HepG2 (cell line): ENCODE measurements at regions not wholly inside any gene's neighbourhood (a gene's known extent, or its start where the extent isn't known, plus 50 kb on each side); places are given as distances from the start of the nearest gene placed in this dataset.

ENCODE experiments used
- ATAC-seq: fragments of 200-7000 bp; cut with Tn5 transposase; 3 replicates; pipeline ENCODE4 v1.9.1; 2020; ENCODE audit warnings: mild to moderate bottlenecking, moderate library complexity
- BruUV-seq: library from RNA; stranded (reverse); fragments of 400-500 nt; replicated peaks from 2 replicates; lab custom pipeline; 2021; lab: Mats Ljungman, UMichigan
- CTCF ChIA-PET: fragments of 300-600 bp; formaldehyde crosslinking; extraction: SDS; loops from one replicate; lab custom pipeline; 2021; ENCODE audit warnings: low total read pairs, inconsistent platforms, low intra/inter-chr PET ratio; lab: Yijun Ruan, JAX
- POLR2A ChIA-PET: fragments of 350-600 bp; sonication (Branson Sonifier 250); formaldehyde crosslinking; loops from one replicate; lab custom pipeline; 2020; ENCODE audit warnings: antibody characterized with exemption, inconsistent platforms; lab: Yijun Ruan, JAX
- DNase-seq: peaks from one replicate; pipeline ENCODE4 v3.0.0-alpha.2; 2015; ENCODE audit warnings: low spot score
- FAIRE-seq: peaks from 3 replicates; lab custom pipeline; 2011; peaks lifted over from hg19 to GRCh38; lab: Jason Lieb, UNC
- H2AFZ ChIP-seq: one replicate; pipeline ENCODE4 v1.6.1; 2011; ENCODE audit warnings: low read length, inconsistent platforms
- H3K27ac ChIP-seq: fragments of 300-600 bp; 3 replicates; pipeline ENCODE4 v1.8.0; 2011; ENCODE audit warnings: mixed run types, mild to moderate bottlenecking, mixed read lengths, low read length, inconsistent platforms; ENCODE audit not compliant: insufficient read depth; ENCODE audit errors: extremely low read length
- H3K27me3 ChIP-seq, 2 experiments: fragments of 200-600 bp in 1 of 2; 2 replicates in 1 of 2; 3 replicates in 1 of 2; pipeline versions ENCODE4 v1.6.0 to v1.8.0; 2011; ENCODE audit warnings: low read length in 2 of 2, mild to moderate bottlenecking in 2 of 2, moderate library complexity in 2 of 2, inconsistent platforms in 1 of 2; ENCODE audit not compliant: insufficient read depth in 2 of 2, control insufficient read depth in 1 of 2
- H3K36me3 ChIP-seq, 2 experiments: fragments of 200-600 bp in 1 of 2; replicated peaks in 1 of 2; 2 replicates in 1 of 2; 3 replicates in 1 of 2; pipeline versions ENCODE4 v1.5.1 to v1.8.0; 2011; ENCODE audit warnings: low read length in 2 of 2, inconsistent platforms in 1 of 2; ENCODE audit not compliant: insufficient read depth in 2 of 2, control insufficient read depth in 1 of 2
- H3K4me1 ChIP-seq: 2 replicates; pipeline ENCODE4 v1.5.1; 2012; ENCODE audit warnings: low read length, inconsistent platforms; ENCODE audit not compliant: insufficient read depth
- H3K4me2 ChIP-seq: 2 replicates; pipeline ENCODE4 v1.6.0; 2011; ENCODE audit warnings: low read depth, low read length, inconsistent platforms
- H3K4me3 ChIP-seq, 3 experiments: fragments of 200-600 bp in 1 of 3; sonication (generic), shearing (Covaris generic) in 1 of 3; replicated peaks in 1 of 3; 2 replicates each; pipeline ENCODE4 v1.5.1; 2011 to 2016; ENCODE audit warnings: low read length in 3 of 3, inconsistent platforms in 2 of 3, low read depth in 2 of 3, mild to moderate bottlenecking in 2 of 3, control low read depth in 1 of 3, mixed read lengths in 1 of 3; ENCODE audit not compliant: insufficient read depth in 1 of 3
- H3K79me2 ChIP-seq: one replicate; pipeline ENCODE4 v1.6.1; 2011; ENCODE audit warnings: low read length, inconsistent platforms; ENCODE audit not compliant: insufficient read depth
- H3K9ac ChIP-seq: 2 replicates; pipeline ENCODE4 v1.6.0; 2011; ENCODE audit warnings: mild to moderate bottlenecking, low read depth, low read length, inconsistent platforms; ENCODE audit not compliant: insufficient read depth
- H3K9me3 ChIP-seq: 2 replicates; pipeline ENCODE4 v1.5.1; 2012; ENCODE audit warnings: mild to moderate bottlenecking, low read length
- H4K20me1 ChIP-seq: 2 replicates; pipeline ENCODE4 v1.6.0; 2011; ENCODE audit warnings: inconsistent platforms, mild to moderate bottlenecking, low read length, moderate library complexity; ENCODE audit not compliant: insufficient read depth
- AHR ChIP-seq: IDR thresholded peaks from 2 replicates; pipeline ENCODE4 v1.6.1; 2018; ENCODE audit warnings: missing genetic modification reagents, missing compliant biosample characterization
- ARNTL ChIP-seq: sonication (generic); formaldehyde crosslinking; IDR thresholded peaks from 2 replicates; pipeline ENCODE4 v1.4.0; 2020; ENCODE audit warnings: mild to moderate bottlenecking, missing genetic modification reagents
- DRAP1 ChIP-seq: IDR thresholded peaks from 2 replicates; pipeline ENCODE4 v1.6.1; 2016; ENCODE audit warnings: missing genetic modification reagents, missing compliant biosample characterization
- FOXJ3 ChIP-seq: sonication (generic); formaldehyde crosslinking; IDR thresholded peaks from 2 replicates; pipeline ENCODE4 v1.4.0; 2020; ENCODE audit warnings: missing genetic modification reagents, mild to moderate bottlenecking, borderline replicate concordance
- GATAD2A ChIP-seq: IDR thresholded peaks from 2 replicates; pipeline ENCODE4 v1.6.1; 2016
- GMEB2 ChIP-seq: IDR thresholded peaks from 2 replicates; pipeline ENCODE4 v1.6.1; 2016; ENCODE audit warnings: missing biosample characterization, missing genetic modification reagents, low read depth
- GZF1 ChIP-seq: sonication (generic); formaldehyde crosslinking; IDR thresholded peaks from 2 replicates; pipeline ENCODE4 v1.5.1; 2020; ENCODE audit warnings: mild to moderate bottlenecking, missing genetic modification reagents
- MAX ChIP-seq: IDR thresholded peaks from 2 replicates; pipeline ENCODE4 v1.6.1; 2012; ENCODE audit warnings: inconsistent platforms
- NR2F6 ChIP-seq, 2 experiments: IDR thresholded peaks; 2 replicates each; pipeline ENCODE4 v1.6.1; 2016; ENCODE audit warnings: antibody characterized with exemption in 1 of 2, mild to moderate bottlenecking in 1 of 2
- RARA ChIP-seq: IDR thresholded peaks from 2 replicates; pipeline ENCODE4 v1.6.1; 2016; ENCODE audit warnings: missing genetic modification reagents, missing compliant biosample characterization
- SNAPC5 ChIP-seq: sonication (generic); formaldehyde crosslinking; IDR thresholded peaks from 2 replicates; pipeline ENCODE4 v1.8.1; 2023; ENCODE audit warnings: mild to moderate bottlenecking, missing genetic modification reagents, borderline replicate concordance
- TP53 ChIP-seq: sonication (generic); formaldehyde crosslinking; conservative IDR thresholded peaks from 2 replicates; pipeline ENCODE4 v1.4.0; 2020; ENCODE audit warnings: missing genetic modification reagents
- YEATS4 ChIP-seq: sonication (generic); formaldehyde crosslinking; IDR thresholded peaks from 2 replicates; pipeline ENCODE4 v1.4.0; 2020; ENCODE audit warnings: missing genetic modification reagents, borderline replicate concordance
- ZNF121 ChIP-seq: sonication (generic); formaldehyde crosslinking; IDR thresholded peaks from 2 replicates; pipeline ENCODE4 v1.5.0; 2020; ENCODE audit warnings: mild to moderate bottlenecking, missing genetic modification reagents
- ZNF18 ChIP-seq: sonication (generic); formaldehyde crosslinking; IDR thresholded peaks from 2 replicates; pipeline ENCODE4 v1.8.0; 2022; ENCODE audit warnings: mild to moderate bottlenecking, missing genetic modification reagents; ENCODE audit not compliant: insufficient replicate concordance
- ZNF264 ChIP-seq: sonication (generic); formaldehyde crosslinking; IDR thresholded peaks from 2 replicates; pipeline ENCODE4 v1.4.0; 2020; ENCODE audit warnings: missing genetic modification reagents
- ZNF329 ChIP-seq: sonication (generic); formaldehyde crosslinking; IDR thresholded peaks from 2 replicates; pipeline ENCODE4 v1.9.0; 2021; ENCODE audit warnings: low read depth, mild to moderate bottlenecking, missing genetic modification reagents
- WGBS: methylation state at CpG from one replicate; pipeline ENCODE4 v1.1.6; 2017; ENCODE audit warnings: low lambda C conversion rate; 5-methylcytosine and 5-hydroxymethylcytosine counted together
- in situ Hi-C: cut with HindIII; loops from 2 replicates; pipeline ENCODE4 v1.10.0; 2017; ENCODE audit warnings: low pct_unique_long_range_greater_than_20kb; ENCODE audit not compliant: extremely low pct_ligation_motif_present
- intact Hi-C: fragments of 100-400 bp; cut with micrococcal nuclease; formaldehyde crosslinking; loops from one replicate; pipeline ENCODE4 v1.10.0; 2022; ENCODE audit not compliant: unreplicated experiment

- CTCF ChIA-PET: no interaction called here
- H4K20me1 ChIP-seq: no peaks in the 10 kb centered on the region
- TF ChIP-seq NR2F6 (IDR thresholded peaks at IDR 0.05) (no peak), NR2F6 (CRISPR knock-in tag; IDR thresholded peaks at IDR 0.05) (no peak), RARA (no peak), GATAD2A (CRISPR knock-in tag) (no peak), ZNF264 (CRISPR knock-in tag) (no peak), ZNF121 (CRISPR knock-in tag) (no peak)
- BruUV-seq: no TSS peak
- intact Hi-C loops: no loop called here
- no peaks in the 10 kb centered on the region for H3K4me1 ChIP-seq
- H3K36me3 ChIP-seq: no peaks in the 10 kb centered on the region
- POLR2A ChIA-PET: no interaction called here
- 17% methylated on average over 3 of the region's 3 CpGs for WGBS
- no peak for DNase-seq
- no peaks in the 10 kb centered on the region for H3K79me2 ChIP-seq
- ATAC-seq: no peak
- no peak overlapping the region for H3K4me3 ChIP-seq
- no peaks in the 10 kb centered on the region; a peak in 1 of 5 replicates for H3K27me3 ChIP-seq
- H3K9ac ChIP-seq: no peak overlapping the region
- no peaks in the 10 kb centered on the region for H3K9me3 ChIP-seq
- H2AFZ ChIP-seq: no peak overlapping the region
- FAIRE-seq: no peak
- no peak overlapping the region for H3K27ac ChIP-seq
- in situ Hi-C loops: no loop called here
- no peak overlapping the region for H3K4me2 ChIP-seq
Measured at GRCh38 chr1:232531291-232531690, 98.6 kb downstream of the SIPA1L2 start.

- in situ Hi-C loops: no loop called here
- Histone ChIP-seq H3K4me2 (no peak overlapping the region), H3K27me3 (no peaks in the 10 kb centered on the region; a peak in 1 of 5 replicates), H3K27ac (no peak overlapping the region), H3K79me2 (no peaks in the 10 kb centered on the region), H4K20me1 (no peaks in the 10 kb centered on the region), H3K9me3 (no peaks in the 10 kb centered on the region), H2AFZ (no peak overlapping the region), H3K4me3 (no peak overlapping the region), H3K9ac (no peak overlapping the region), H3K4me1 (no peaks in the 10 kb centered on the region), H3K36me3 (no peaks in the 10 kb centered on the region)
- ChIA-PET CTCF (no interaction called here), POLR2A (no interaction called here)
- FAIRE-seq (no peak), ATAC-seq (no peak), DNase-seq (no peak)
- intact Hi-C loops: no loop called here
- no TSS peak for BruUV-seq
- TF ChIP-seq FOXJ3 (CRISPR knock-in tag): no peak
- TF ChIP-seq TP53 (CRISPR knock-in tag): no peak
- TF ChIP-seq GMEB2 (CRISPR knock-in tag): no peak
- no peak for TF ChIP-seq ZNF18 (CRISPR knock-in tag)
- TF ChIP-seq MAX: no peak
- TF ChIP-seq DRAP1 (CRISPR knock-in tag): no peak
- no peak for TF ChIP-seq ZNF329 (CRISPR knock-in tag)
- TF ChIP-seq YEATS4 (CRISPR knock-in tag): no peak
- TF ChIP-seq SNAPC5: no peak
- no peak for TF ChIP-seq ARNTL
- no peak for TF ChIP-seq AHR (CRISPR knock-in tag)
- TF ChIP-seq GZF1 (CRISPR knock-in tag): no peak
- WGBS: 5% methylated on average over 2 of the region's 2 CpGs
Measured at GRCh38 chr1:232529747-232530146, 100.2 kb downstream of the SIPA1L2 start.
